ENCODE measurements at regions not wholly inside any gene's neighbourhood (a gene's known extent, or its start where the extent isn't known, plus 50 kb on each side); places are given as distances from the start of the nearest gene placed in this dataset.
A peak's percentile ranks its signal among the peaks of the same experiment; 100 is the strongest.

- no peak for DNase-seq
These were observed 58.9 kb downstream of the NUDT11 start for GRCh38 chrX:51437521-51437920.

GRCh38 chrX:51435101-51435500 lies 61.3 kb downstream of the NUDT11 start:
- no peak for DNase-seq

- DNase-seq: no peak
These were observed 74.3 kb downstream of the NUDT11 start for GRCh38 chrX:51421972-51422597.

GRCh38 chrX:51420610-51421009 lies 75.8 kb downstream of the NUDT11 start:
- no peak for DNase-seq

- no peak for DNase-seq
These were observed 75.8 kb downstream of the NUDT10 start for GRCh38 chrX:51408462-51408861.

- DNase-seq: no peak
These were observed 75.1 kb downstream of the NUDT10 start for GRCh38 chrX:51407520-51408409.

GRCh38 chrX:51406688-51407519 lies 74.3 kb downstream of the NUDT10 start:
- DNase-seq: no peak

- DNase-seq: no peak
These were observed 71.8 kb downstream of the NUDT10 start for GRCh38 chrX:51404445-51404844.

- DNase-seq: peak; percentile 39 to 52
These were observed 63.4 kb downstream of the NUDT10 start for GRCh38 chrX:51395810-51396728.

- DNase-seq: no peak
These were observed 62.8 kb downstream of the NUDT10 start for GRCh38 chrX:51395480-51395809.

Data from activated CD4-positive, alpha-beta T cell treated with anti-CD3 and anti-CD28 coated beads, Interleukin-2, amount 50 U/mL, for 4 hours (primary cell).